Skin epidermis (tissue), 12 donors: ENCODE measurements at regions not wholly inside any gene's neighbourhood (a gene's known extent, or its start where the extent isn't known, plus 50 kb on each side); places are given as distances from the start of the nearest gene placed in this dataset.
"Not testable (repeated sequence)": the region's sequence is repeated elsewhere in the genome, so short reads cannot be mapped to it uniquely, and the experiment has no call there.

Source experiments
- H3K27ac ChIP-seq, 21 experiments: fragments of 200-600 bp; sonication (generic) in 11 of 21; one replicate each; pipeline ENCODE4 v1.5.0; 2020; ENCODE audit warnings: mild to moderate bottlenecking in 3 of 21, inconsistent platforms in 2 of 21, moderate library complexity in 2 of 21
- H3K4me3 ChIP-seq, 7 experiments: fragments of 200-600 bp; sonication (generic) in 2 of 7; one replicate each; pipeline ENCODE4 v1.5.0; 2020; ENCODE audit warnings: inconsistent platforms in 2 of 7, mild to moderate bottlenecking in 2 of 7, moderate library complexity in 1 of 7

DNA sequence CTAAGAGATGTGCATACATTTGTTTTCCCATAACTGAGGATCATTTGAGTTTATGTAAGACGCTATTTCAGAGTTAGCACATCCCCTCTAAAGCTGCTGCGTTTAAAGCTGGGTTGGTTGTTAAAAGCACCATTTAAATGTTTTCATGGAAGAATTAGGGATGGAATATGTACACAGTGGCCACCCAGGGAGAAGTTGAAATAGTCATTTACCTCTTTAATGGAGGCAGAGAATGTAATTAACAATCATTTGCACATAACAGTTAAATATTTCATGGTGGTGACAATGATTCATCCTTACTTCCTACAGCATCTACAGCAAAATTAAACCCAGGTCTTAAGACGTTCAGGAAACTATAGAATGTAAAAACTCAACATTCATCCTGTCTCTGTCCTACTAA is 100.3 kb downstream of the KIF4B start:
- Histone ChIP-seq H3K4me3 (no peak overlapping the region), H3K27ac (no peak overlapping the region)

DNA sequence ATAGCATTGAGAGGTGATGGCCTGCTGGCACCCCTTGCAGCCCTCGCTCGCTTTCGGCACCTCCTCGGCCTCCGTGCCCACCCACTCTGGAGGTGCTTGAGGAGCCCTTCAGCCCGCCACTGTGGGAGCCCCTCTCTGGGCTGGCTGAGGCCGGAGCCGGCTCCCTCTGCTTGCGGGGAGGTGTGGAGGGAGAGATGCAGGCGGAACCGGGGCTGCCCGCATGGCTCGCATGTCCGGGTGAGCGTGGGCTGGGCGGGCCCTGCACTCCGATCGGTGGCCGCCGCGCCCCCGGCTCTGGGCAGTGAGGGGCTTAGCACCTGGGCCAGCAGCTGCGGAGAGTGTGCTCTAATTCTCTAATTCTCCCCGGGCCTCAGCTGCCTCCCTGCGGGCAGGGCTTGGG is 101.1 kb downstream of the KIF4B start:
- no peak overlapping the region for H3K27ac ChIP-seq
- no peak overlapping the region for H3K4me3 ChIP-seq

DNA sequence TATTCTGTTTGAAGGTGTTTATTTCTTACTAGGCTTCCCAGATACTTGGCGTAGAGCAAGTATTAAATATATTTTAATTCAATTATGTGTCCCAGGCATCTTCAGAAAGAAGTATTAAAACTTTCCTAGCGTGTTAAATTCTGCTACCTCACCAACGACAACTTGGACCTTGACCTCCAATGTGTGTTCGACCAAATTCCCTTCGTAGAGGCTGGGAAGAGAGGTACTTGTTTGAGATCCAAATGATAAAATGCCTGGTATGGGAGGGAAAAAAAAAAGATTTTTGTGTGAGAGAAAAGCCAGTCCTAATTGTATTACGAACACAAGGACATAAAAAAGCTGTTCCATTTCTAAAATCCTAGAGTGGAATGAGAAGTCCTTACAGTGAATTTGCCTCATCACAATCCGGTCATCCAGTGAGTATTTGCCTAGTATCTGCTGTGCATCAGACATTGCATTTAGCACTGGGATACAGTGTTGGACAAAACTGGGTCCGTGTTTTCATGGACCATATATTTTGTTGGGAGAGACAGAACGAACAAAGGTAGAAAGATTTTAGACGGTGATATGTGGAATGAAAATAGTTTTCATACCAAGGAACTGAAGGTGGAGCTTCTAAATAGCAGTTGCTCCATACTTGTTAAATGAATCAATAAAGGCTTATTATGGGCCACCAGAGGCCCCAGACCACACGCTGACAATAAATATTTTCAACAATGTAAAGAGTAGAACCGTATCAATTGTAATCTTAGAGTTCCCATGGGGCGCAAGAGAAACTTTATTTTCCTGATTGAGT is 103.1 kb downstream of the KIF4B start:
- H3K4me3 ChIP-seq, result no peak overlapping the region
- H3K27ac ChIP-seq, result no peak overlapping the region

DNA sequence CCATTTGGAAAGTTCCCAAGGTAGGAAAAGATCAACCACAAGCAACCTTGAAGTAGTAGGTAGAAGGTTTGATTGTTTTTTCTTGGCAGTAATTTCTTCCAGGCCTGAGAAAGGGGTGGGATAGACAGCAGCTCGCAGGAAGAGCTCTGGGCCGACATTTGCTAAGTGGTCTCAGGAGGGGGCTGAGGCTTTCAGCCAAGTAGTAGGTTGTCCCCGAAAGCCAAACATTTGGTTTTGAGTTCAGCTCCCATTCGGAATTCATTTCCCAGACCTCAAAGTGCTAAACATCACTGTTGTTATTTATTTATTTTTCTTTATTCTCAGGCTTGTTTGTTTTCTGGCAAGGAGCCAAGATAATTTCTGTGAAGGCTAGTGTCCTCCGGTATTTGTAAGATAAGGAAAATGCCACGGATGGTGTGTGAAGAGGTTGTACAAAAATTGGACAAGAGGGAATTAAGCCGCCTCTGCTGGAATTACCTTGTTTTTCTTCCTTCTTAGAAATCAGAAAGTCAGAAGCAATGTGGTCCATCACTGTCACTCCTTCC is 112.1 kb downstream of the KIF4B start:
- no peak overlapping the region for H3K27ac ChIP-seq
- no peak overlapping the region for H3K4me3 ChIP-seq

DNA sequence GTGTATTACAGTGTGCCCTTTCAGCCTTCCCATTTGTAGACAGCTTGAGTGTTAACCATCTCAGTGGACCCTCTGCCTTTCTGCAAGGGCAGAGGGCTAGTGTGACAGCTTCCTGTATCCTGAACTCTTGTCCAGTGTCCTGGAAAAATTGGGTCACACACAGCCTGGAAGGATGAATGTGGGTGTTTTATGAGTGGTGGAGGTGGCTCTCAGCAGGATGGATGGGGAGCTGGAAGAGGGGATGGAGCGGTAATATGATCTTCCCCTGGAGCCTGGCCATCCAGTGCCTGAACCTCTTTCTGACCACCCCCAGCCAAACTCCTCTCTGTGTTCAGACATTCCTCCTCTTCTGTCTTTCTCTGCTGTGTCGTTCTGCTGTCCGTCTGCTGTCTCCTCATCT is 113.0 kb downstream of the KIF4B start:
- Histone ChIP-seq H3K4me3 (no peak overlapping the region), H3K27ac (no peak overlapping the region)

DNA sequence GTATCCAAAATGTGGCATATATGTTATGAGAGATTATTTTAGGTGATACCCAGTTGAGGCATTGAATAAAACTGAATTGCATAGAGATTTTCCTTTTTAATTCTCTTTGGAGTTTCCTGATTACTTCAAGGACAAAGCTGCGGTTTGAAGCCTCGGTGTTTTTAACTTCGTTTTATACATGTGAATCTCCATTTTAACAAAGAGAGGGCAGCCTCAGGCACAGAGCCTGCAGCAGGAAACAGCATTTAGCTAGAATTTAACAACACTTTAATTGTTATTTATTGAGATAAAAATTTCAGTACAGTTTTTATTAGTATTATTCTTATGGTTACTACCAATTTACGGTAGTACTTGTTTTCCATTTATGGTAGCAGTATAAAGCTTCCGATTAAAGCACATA is 114.0 kb downstream of the KIF4B start:
- no peak overlapping the region for H3K4me3 ChIP-seq
- H3K27ac ChIP-seq, result no peak overlapping the region

DNA sequence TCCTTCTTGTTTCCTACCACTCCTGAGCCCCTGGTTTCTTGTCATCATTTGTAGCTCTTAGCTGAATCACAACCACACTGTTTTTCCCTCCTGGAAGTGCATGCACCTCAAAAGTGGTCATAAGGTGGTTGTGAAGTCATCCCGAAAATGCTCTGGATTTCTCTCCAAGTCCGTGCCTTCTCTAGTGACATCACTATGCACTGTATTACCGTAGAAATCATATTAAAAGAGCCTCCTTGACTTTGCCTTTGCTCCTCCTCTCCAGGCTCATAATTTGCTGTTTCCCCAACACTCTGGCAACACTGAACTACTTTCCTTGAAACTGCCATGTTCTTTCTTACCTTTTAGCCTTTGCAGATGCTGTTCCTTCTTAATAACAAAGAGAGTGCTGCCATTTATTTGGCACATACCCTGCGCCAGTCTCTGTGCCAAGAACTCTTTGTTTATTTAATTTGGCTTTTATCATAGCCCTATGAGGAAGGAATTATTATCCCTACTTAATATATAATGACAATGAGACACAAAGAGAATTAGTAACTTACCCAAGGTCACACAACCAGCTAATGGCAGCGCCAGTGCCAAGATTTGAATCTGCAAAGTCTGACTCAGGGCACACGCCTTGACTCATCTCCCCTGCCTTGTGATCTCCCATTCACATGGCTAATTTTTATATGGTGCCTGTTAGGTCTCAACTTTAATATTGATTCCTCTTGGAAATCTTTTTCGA is 115.4 kb downstream of the KIF4B start:
- Histone ChIP-seq H3K27ac (no peak overlapping the region), H3K4me3 (no peak overlapping the region)

DNA sequence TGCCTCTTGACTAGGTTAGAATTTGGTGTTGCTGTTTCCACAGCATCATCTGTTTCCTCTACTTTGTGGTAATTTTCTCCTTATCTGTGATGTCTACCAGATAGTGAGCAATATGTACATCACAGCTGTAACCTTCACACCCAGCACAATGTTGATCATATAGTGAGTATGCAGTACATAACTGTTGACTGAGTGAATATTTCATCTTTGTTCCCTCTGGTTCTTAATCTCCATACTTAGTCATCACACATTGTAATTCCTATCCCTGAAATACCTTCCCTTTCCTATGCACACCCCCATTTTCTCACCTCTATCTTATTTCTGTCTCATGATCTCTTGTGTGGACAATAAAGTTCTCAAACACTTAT is 115.9 kb downstream of the KIF4B start:
- Histone ChIP-seq H3K27ac (no peak overlapping the region), H3K4me3 (no peak overlapping the region)

DNA sequence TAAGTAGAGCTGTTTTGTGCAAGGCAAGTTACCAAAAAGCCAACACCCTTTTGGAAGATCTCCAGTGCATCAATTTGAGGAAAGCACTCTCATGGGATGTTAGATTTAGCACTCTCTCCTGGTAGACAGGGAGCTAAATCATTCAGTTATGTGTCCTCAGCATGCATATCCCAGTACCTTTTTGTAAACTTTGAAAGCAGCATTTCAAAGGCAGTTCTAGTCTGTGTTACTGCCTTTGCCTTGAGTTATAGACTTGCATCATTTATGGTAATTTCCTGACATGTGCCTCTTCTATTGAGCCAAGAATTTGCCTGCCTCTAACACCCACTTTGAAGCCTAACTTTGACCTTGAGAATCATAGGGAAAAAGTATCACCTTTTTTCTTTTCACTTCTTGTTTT is 120.6 kb downstream of the KIF4B start:
- Histone ChIP-seq H3K4me3 (no peak overlapping the region), H3K27ac (no peak overlapping the region)

DNA sequence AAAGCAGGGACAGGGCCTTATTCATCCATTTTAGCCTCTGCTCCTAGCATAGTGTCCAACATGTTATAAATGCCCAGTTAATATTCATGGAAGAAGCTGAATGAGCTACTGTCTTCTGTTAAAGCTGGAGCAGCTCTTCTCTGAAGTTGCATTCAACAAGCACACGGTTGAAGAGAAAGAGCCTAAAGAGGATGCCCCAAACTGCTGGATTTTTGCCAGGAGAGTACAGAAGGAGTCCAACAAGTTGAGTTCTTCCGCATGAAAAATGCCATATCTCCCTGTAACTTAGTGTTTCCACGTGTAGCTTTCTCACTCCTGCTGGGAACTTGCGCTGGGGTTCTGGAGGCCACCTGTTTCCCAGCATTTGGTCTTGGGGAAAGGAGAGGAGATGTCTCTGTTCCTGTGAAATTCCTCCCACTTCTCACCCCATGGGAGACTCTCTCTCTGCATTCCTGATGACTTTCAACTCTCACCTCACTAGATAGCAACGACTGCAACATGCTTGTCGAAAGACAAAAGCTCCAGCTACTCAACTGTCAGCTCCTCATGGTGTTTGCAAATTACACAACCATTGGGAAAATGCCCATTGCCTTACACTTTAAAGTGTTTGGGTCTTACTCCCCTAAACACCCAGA is 122.8 kb downstream of the KIF4B start:
- H3K4me3 ChIP-seq, result no peak overlapping the region

DNA sequence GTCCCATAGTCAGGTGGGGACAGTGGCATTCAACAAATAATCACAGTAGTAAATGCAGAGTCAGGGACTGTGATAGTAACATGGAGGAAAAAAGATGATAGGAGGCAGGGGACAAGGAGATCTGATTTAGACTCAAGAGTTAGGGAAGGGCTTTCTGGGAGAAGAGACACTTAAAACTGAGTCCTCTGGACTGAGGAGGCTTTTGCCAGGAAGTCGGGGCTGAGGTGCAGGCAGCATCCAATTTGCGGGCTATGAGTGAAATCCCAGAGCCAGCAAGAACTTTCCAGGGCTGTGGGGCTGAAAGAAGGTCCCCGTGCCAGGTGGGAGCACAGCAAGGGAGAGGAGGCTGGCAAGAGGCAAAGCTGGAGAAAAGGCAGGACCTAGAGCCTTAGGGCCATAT is 124.1 kb downstream of the KIF4B start:
- H3K27ac ChIP-seq, result no peak overlapping the region

More for the DNA sequence above, 122.8 kb downstream of the KIF4B start:
- no peak overlapping the region for H3K27ac ChIP-seq

DNA sequence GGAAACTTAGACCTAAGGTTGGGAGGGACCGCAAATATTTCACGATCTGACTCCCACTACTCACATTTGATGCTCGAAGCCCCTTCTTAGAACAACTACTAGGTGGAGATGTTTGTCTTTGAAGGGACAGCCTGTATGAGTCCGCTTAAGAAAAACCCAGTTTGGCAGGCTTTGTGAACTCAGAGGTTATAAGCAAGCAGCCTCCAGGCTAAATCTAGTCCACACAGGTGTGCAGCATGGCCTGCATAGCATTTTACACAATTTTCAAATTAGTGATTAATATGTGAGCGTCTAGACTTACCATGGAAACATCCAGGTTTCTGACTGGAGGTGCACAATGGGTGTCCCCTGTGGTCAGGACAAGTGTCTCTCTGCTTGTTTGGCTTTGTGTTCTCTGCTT is 127.1 kb downstream of the KIF4B start:
- Histone ChIP-seq H3K4me3 (no peak overlapping the region), H3K27ac (no peak overlapping the region)

More for the DNA sequence above, 124.1 kb downstream of the KIF4B start:
- H3K4me3 ChIP-seq, result no peak overlapping the region

DNA sequence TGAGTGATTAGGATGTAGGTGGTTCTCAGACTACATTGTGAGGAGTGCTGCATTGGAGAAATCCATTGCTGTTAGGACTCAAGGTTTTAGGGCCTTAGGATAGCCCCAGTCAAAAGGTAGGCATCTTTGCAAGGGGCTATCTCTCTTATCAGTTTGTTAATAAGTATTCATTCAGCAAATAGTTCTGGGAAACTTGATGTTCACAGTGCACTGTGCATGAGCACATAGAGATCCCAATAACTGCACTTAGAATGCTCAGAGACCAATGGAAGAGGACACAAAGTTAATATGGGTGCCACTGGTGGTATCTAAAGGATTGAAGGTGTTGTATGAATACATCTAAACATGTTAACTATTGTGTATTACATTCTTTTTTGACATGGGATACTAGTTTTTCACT is 131.4 kb downstream of the KIF4B start:
- Histone ChIP-seq H3K27ac (no peak overlapping the region), H3K4me3 (no peak overlapping the region)

DNA sequence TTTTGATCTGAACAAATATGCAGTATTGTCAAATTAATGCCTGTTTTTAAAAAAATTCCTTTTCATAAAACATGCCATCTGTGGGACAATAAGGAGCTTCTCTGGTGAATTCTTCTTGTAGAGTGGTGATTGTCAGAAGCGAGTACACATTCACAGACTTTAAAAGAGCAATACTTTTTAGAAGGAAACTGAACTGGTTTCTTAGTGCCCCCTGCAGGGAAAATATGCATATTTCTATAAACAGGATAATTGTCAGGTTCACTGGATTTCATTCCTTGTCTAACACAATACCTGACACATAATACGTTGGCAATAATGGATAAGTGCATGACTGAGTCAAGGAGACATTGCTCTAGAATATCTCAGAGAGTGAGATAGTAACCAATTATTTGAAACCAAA is 133.7 kb downstream of the KIF4B start:
- H3K4me3 ChIP-seq, result no peak overlapping the region

DNA sequence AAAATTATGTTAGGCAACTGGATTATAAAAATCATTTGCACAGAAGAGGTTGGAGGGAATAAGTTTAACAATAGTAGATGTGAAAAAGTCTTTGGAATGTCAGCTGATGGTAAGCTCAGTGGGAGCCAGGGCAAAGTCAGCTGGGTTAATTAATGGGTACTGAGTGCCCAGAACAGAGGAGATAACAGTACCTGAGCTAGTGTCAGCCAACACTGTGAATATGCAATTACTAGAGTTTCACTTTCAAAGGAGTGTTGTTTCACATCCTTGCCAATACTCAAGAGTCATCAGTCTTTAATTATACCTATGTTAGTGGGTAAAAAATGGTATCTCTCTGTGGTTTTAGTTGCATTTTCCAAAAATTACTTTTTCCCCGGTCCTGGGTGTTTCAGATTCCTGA is 135.1 kb downstream of the KIF4B start:
- Histone ChIP-seq H3K4me3 (no peak overlapping the region), H3K27ac (no peak overlapping the region)

More for the DNA sequence above, 133.7 kb downstream of the KIF4B start:
- H3K27ac ChIP-seq, result no peak overlapping the region

DNA sequence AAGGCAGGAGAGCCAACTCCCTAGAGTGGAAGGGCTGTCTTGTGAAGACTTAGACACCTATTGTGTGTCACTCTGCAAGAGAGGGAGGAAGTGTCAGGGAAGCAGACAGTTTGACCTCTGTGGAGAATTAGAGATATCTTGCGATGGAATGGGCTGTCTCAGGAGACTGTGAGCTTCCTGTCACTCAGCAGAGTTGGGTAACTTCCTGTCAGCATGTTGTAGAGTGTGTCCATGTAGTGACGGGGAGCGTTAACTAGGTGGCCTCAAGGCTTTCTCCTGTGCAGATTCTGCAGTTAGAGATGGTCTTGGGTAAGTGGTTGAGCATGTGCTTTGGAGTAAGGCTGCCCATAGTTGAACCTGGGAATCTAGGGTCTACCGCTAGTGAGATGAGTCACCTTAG is 136.5 kb downstream of the KIF4B start:
- no peak overlapping the region for H3K4me3 ChIP-seq
- no peak overlapping the region for H3K27ac ChIP-seq

DNA sequence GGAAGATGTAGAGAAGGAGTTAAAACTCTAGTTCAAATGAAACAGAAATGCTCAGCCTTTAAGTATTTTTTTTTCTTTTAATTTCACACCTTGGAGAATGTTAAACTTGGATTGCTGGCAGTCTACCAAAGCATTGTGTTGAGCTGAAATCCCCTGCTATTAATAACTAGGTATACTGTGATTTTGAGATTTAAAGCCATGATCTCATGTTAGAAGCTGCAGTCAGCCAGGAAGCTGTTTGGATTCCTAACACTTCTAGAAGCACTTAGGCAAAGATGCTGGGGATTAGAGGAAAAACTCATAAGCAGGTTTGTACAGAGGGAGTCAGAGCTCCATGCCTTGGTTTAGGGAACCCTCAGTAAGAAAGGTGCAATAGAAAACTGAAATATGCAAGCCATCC is 141.4 kb downstream of the KIF4B start:
- no peak overlapping the region for H3K27ac ChIP-seq
- H3K4me3 ChIP-seq, result no peak overlapping the region

DNA sequence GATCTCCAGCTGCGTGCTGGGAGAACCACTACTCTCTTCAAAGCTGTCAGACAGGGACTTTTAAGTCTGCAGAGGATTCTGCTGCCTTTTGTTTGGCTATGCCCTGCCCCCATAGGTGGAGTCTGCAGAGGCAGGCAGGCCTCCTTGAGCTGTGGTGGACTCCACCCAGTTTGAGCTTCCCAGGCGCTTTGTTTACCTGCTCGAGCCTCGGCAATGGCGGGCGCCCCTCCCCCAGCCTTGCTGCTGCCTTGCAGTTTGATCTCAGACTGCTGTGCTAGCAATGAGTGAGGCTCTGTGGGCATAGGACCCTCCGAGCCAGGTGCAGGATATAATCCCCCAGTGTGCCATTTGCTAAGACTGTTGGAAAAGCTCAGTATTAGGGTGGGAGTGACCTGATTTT is 149.5 kb downstream of the KIF4B start:
- not testable (repeated sequence) for H3K27ac ChIP-seq, H3K4me3 ChIP-seq

DNA sequence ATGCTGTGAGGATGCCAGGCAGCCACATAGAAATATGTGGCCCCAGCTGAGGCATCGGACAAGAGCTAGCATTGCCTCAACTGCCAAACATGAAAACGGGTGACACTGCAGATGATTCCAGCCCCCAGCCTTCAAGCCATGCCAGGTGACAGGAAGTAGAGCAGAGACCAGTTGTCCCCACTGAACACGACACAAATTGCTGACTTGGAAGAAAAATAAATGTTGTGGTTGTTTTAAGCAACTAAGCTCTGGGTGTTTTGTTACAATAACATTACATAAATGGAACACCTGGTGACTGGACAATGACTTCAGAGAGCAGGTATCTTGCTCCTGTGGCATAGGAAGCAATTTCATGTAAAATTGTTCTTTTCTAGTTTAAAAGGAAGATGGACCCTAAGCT is 154.2 kb downstream of the KIF4B start:
- Histone ChIP-seq H3K27ac (no peak overlapping the region), H3K4me3 (no peak overlapping the region)

DNA sequence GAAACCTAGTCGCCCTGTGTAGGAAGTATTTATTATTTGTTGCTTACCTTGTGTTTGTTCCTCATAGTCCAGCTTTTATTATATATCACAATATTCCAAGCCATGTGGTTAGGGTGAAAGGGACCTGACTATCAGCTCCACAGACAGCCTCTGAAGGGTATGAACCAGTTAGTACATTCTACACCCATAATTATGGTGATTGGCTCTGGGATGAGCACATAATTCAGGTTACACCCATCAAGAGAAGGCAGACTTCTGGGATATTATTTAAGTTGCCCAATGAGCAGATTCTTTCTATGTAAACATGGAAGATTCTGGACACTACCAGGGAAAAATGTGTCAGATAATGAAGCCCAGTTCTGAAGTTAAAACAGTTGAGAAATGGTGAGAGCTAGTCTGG is 168.0 kb downstream of the KIF4B start:
- H3K27ac ChIP-seq, result no peak overlapping the region
- no peak overlapping the region for H3K4me3 ChIP-seq

DNA sequence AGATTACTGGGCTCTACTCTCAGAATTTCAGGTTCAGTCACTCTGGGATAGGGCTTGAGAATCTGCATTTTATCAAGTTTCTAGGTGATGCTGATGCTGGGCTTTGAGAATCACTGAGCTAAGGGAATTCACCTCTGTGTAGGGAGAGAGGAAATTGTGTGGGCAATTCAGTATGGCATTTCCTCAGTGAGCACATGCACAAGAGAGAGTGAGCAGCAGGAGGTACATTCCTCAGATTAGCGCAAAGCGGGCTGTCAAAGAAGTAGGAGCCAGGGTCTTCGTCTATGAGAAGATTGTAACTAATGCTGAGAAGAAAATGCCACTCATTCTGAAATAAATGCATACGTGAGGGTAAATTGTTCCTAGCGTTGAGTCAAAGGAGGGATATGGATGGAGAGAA is 175.9 kb downstream of the KIF4B start:
- no peak overlapping the region for H3K27ac ChIP-seq

More for the DNA sequence above, 175.9 kb downstream of the KIF4B start:
- no peak overlapping the region for H3K4me3 ChIP-seq
